GM12878 (cell line): ENCODE measurements at regions not wholly inside any gene's neighbourhood (a gene's known extent, or its start where the extent isn't known, plus 50 kb on each side); places are given as distances from the start of the nearest gene placed in this dataset.

Source experiments
- ATF7 ChIP-seq: fragments of 450-650 bp; IDR thresholded peaks from 2 replicates; pipeline ENCODE4 v1.6.1; 2016; ENCODE audit warnings: low read depth, mild to moderate bottlenecking
- BACH1 ChIP-seq: fragments of 450-650 bp; IDR thresholded peaks from 2 replicates; pipeline ENCODE4 v1.6.1; 2017; ENCODE audit warnings: mild to moderate bottlenecking, borderline replicate concordance
- BCL11A ChIP-seq: IDR thresholded peaks from 2 replicates; pipeline ENCODE4 v1.6.1; 2011; ENCODE audit warnings: low read depth, low read length
- BHLHE40 ChIP-seq, 2 experiments: fragments of 450-650 bp in 1 of 2; IDR thresholded peaks; 2 replicates each; pipeline ENCODE4 v1.6.1; 2011 to 2017; ENCODE audit warnings: low read depth in 2 of 2, borderline replicate concordance in 1 of 2, improper control_type of control experiment in 1 of 2, low read length in 1 of 2, mild to moderate bottlenecking in 1 of 2
- DPF2 ChIP-seq: fragments of 450-650 bp; IDR thresholded peaks from 2 replicates; pipeline ENCODE4 v1.6.1; 2017; ENCODE audit warnings: mild to moderate bottlenecking
- FOS ChIP-seq: IDR thresholded peaks from 3 replicates; pipeline ENCODE4 v1.6.1; 2011; ENCODE audit warnings: borderline replicate concordance; ENCODE audit not compliant: insufficient read length; ENCODE audit errors: extremely low read depth
- IKZF1 ChIP-seq: fragments of 450-650 bp; conservative IDR thresholded peaks from 2 replicates; pipeline ENCODE4 v1.6.1; 2017; ENCODE audit warnings: antibody characterized with exemption, mild to moderate bottlenecking
- IRF3 ChIP-seq: fragments of 450-650 bp; IDR thresholded peaks from 2 replicates; pipeline ENCODE4 v1.6.1; 2014; ENCODE audit warnings: mild to moderate bottlenecking
- MEF2A ChIP-seq: IDR thresholded peaks from 2 replicates; pipeline ENCODE4 v1.6.1; 2011; ENCODE audit warnings: low read depth, mild to moderate bottlenecking, low read length, moderate library complexity; ENCODE audit not compliant: insufficient read depth
- MXI1 ChIP-seq: fragments of 150-350 bp; IDR thresholded peaks from 2 replicates; pipeline ENCODE4 v1.6.1; 2011; ENCODE audit warnings: low read depth, mild to moderate bottlenecking, inconsistent platforms, low read length, improper control_type of control experiment
- NBN ChIP-seq: fragments of 450-650 bp; IDR thresholded peaks from 2 replicates; pipeline ENCODE4 v1.6.1; 2016
- NR2F1 ChIP-seq: fragments of 450-650 bp; conservative IDR thresholded peaks from 2 replicates; pipeline ENCODE4 v1.6.1; 2017; ENCODE audit warnings: mild to moderate bottlenecking
- NRF1 ChIP-seq: conservative IDR thresholded peaks from 2 replicates; pipeline ENCODE4 v1.6.1; 2011; ENCODE audit warnings: mild to moderate bottlenecking, low read depth, low read length, improper control_type of control experiment
- PKNOX1 ChIP-seq: fragments of 450-650 bp; IDR thresholded peaks from 2 replicates; pipeline ENCODE4 v1.6.1; 2016; ENCODE audit warnings: mild to moderate bottlenecking
- PML ChIP-seq: IDR thresholded peaks from 2 replicates; pipeline ENCODE4 v1.6.1; 2012; ENCODE audit warnings: low read length, inconsistent platforms
- SMAD5 ChIP-seq: IDR thresholded peaks from 2 replicates; pipeline ENCODE4 v1.6.1; 2016; ENCODE audit warnings: antibody characterized with exemption, low read depth
- SUPT20H ChIP-seq: IDR thresholded peaks from 2 replicates; pipeline ENCODE4 v1.6.1; 2011; ENCODE audit warnings: low read depth, mild to moderate bottlenecking, low read length, moderate library complexity, borderline replicate concordance; ENCODE audit not compliant: control insufficient read depth
- ZBED1 ChIP-seq: IDR thresholded peaks from 2 replicates; pipeline ENCODE4 v1.6.1; 2016; ENCODE audit warnings: borderline replicate concordance
- ZBTB11 ChIP-seq: fragments of 450-650 bp; formaldehyde crosslinking; IDR thresholded peaks from 2 replicates; pipeline ENCODE4 v1.5.0; 2022; ENCODE audit warnings: mild to moderate bottlenecking, missing genetic modification characterization
- ZNF622 ChIP-seq: fragments of 450-650 bp; IDR thresholded peaks from 2 replicates; pipeline ENCODE4 v1.6.1; 2017; ENCODE audit warnings: mild to moderate bottlenecking, inconsistent platforms
- ZNF687 ChIP-seq: fragments of 450-650 bp; IDR thresholded peaks from 2 replicates; pipeline ENCODE4 v1.6.1; 2017; ENCODE audit warnings: mild to moderate bottlenecking, moderate library complexity

- TF ChIP-seq IRF3 (no peak), BCL11A (no peak), BHLHE40 (IDR thresholded peaks at IDR 0.05; ENCODE audit: borderline replicate concordance in 1 of 2, low read depth in 2 of 2, low read length in 1 of 2) (peak in 1 of 2 experiments; percentile 80; a peak in 1 of 4 replicates), DPF2 (no peak), NR2F1 (0 out of 2 replicates have a peak, but pooled peaks have one; percentile 14), NRF1 (peak; percentile 86), NBN (no peak), SUPT20H (no peak), FOS (no peak), MXI1 (no peak), PKNOX1 (no peak), IKZF1 (peak; percentile 78), ATF7 (no peak), PML (no peak), ZNF622 (no peak), MEF2A (no peak), ZBTB11 (CRISPR knock-in tag) (no peak), ZNF687 (0 out of 2 replicates have a peak, but pooled peaks have one; percentile 23), ZBED1 (no peak), BACH1 (no peak), SMAD5 (no peak)
Measured at GRCh38 chr3:107240183-107241091, 136.8 kb upstream of the CCDC54 start (continued).
